Endothelial cell of umbilical vein (primary cell): ENCODE measurements at regions not wholly inside any gene's neighbourhood (a gene's known extent, or its start where the extent isn't known, plus 50 kb on each side); places are given as distances from the start of the nearest gene placed in this dataset.

Source experiments
- BruUV-seq: library from RNA; stranded (reverse); fragments of 400-500 nt; replicated peaks from 2 replicates; lab custom pipeline; 2021; lab: Mats Ljungman, UMichigan
- CTCF ChIA-PET: fragments of 300-600, 350-600 bp; sonication (Branson Sonifier 250); formaldehyde crosslinking; loops from one replicate; lab custom pipeline; 2021; ENCODE audit warnings: antibody characterized with exemption, inconsistent platforms; lab: Charles Lee
- POLR2A ChIA-PET: fragments of 300-600, 350-600 bp; sonication (Branson Sonifier 250); formaldehyde crosslinking; loops from one replicate; lab custom pipeline; 2021; ENCODE audit warnings: antibody characterized with exemption, inconsistent platforms; lab: Charles Lee
- DNase-seq: peaks from one replicate; pipeline ENCODE4 v3.0.0-alpha.2; 2011; ENCODE audit warnings: low read depth, low spot score
- FAIRE-seq: peaks from 2 replicates; lab custom pipeline; 2011; peaks lifted over from hg19 to GRCh38; lab: Jason Lieb, UNC
- H2AFZ ChIP-seq: 2 replicates; pipeline ENCODE4 v1.6.0; 2012; ENCODE audit warnings: low read depth, low read length, control low read depth, inconsistent platforms
- H3K27ac ChIP-seq: 2 replicates; pipeline ENCODE4 v1.5.1; 2011; ENCODE audit warnings: low read depth, mild to moderate bottlenecking, control low read depth, low read length, moderate library complexity; ENCODE audit not compliant: insufficient read depth
- H3K27me3 ChIP-seq, 2 experiments: 2 replicates each; pipeline versions ENCODE4 v1.6.0 to v1.6.1; 2011; ENCODE audit warnings: low read length in 2 of 2, mixed read lengths in 1 of 2; ENCODE audit not compliant: control insufficient read depth in 2 of 2, insufficient read depth in 2 of 2
- H3K36me3 ChIP-seq, 2 experiments: 2 replicates in 1 of 2; 3 replicates in 1 of 2; pipeline ENCODE4 v1.5.1; 2011; ENCODE audit warnings: low read length in 2 of 2, mild to moderate bottlenecking in 1 of 2, moderate library complexity in 1 of 2; ENCODE audit not compliant: control insufficient read depth in 2 of 2, insufficient read depth in 2 of 2; ENCODE audit errors: extremely low read depth in 1 of 2
- H3K4me1 ChIP-seq: 3 replicates; pipeline ENCODE4 v1.5.1; 2011; ENCODE audit warnings: mild to moderate bottlenecking, low read length; ENCODE audit not compliant: control insufficient read depth, insufficient read depth; ENCODE audit errors: extremely low read depth
- H3K4me2 ChIP-seq: 2 replicates; pipeline ENCODE4 v1.6.1; 2011; ENCODE audit warnings: low read length, control low read depth, mixed read lengths; ENCODE audit not compliant: insufficient read depth
- H3K4me3 ChIP-seq, 3 experiments: fragments of 200-600 bp in 1 of 3; sonication (generic), shearing (Covaris generic) in 1 of 3; replicated peaks in 1 of 3; 2 replicates each; pipeline ENCODE4 v1.5.1; 2011 to 2016; ENCODE audit warnings: control low read depth in 3 of 3, low read length in 3 of 3, mild to moderate bottlenecking in 2 of 3, inconsistent platforms in 1 of 3, low read depth in 1 of 3, moderate library complexity in 1 of 3; ENCODE audit not compliant: insufficient read depth in 1 of 3
- H3K79me2 ChIP-seq: 2 replicates; pipeline ENCODE4 v1.6.0; 2012; ENCODE audit warnings: low read length, inconsistent platforms; ENCODE audit not compliant: control insufficient read depth, insufficient read depth
- H3K9ac ChIP-seq: replicated peaks from 2 replicates; pipeline ENCODE3; 2011; ENCODE audit warnings: low read length, control low read depth; ENCODE audit not compliant: insufficient read depth; ENCODE audit errors: extremely low read depth
- H3K9me1 ChIP-seq: replicated peaks from 3 replicates; pipeline ENCODE4 v1.6.0; 2011; ENCODE audit warnings: mild to moderate bottlenecking, low read length; ENCODE audit not compliant: control insufficient read depth, insufficient read depth; ENCODE audit errors: extremely low read depth
- H3K9me3 ChIP-seq: replicated peaks from 2 replicates; pipeline ENCODE4 v1.5.1; 2012; ENCODE audit warnings: low read length, inconsistent platforms; ENCODE audit not compliant: control insufficient read depth, insufficient read depth
- H4K20me1 ChIP-seq: replicated peaks from 2 replicates; pipeline ENCODE3; 2011; ENCODE audit warnings: mild to moderate bottlenecking, low read length; ENCODE audit not compliant: control insufficient read depth, insufficient read depth; ENCODE audit errors: extremely low read depth
- EZH2 ChIP-seq: IDR thresholded peaks from 2 replicates; pipeline ENCODE4 v1.6.1; 2012; ENCODE audit warnings: borderline replicate concordance, low read depth, mild to moderate bottlenecking, moderate library complexity, low read length, inconsistent platforms; ENCODE audit not compliant: severe bottlenecking
- FOS ChIP-seq: IDR thresholded peaks from 2 replicates; pipeline ENCODE4 v1.6.1; 2011; ENCODE audit warnings: mild to moderate bottlenecking, low read length, moderate library complexity, borderline replicate concordance; ENCODE audit not compliant: insufficient read depth
- GATA2 ChIP-seq: IDR thresholded peaks from 2 replicates; pipeline ENCODE4 v1.7.0; 2011; ENCODE audit warnings: low read depth, mild to moderate bottlenecking, moderate library complexity, mixed read lengths, low read length; ENCODE audit not compliant: insufficient read length, insufficient read depth
- JUN ChIP-seq: IDR thresholded peaks from 2 replicates; pipeline ENCODE4 v1.6.1; 2011; ENCODE audit warnings: borderline replicate concordance, low read depth; ENCODE audit not compliant: insufficient read length, insufficient read depth
- MYC ChIP-seq: IDR thresholded peaks from one replicate; pipeline ENCODE4 v1.6.1; 2011; ENCODE audit warnings: mild to moderate bottlenecking, low read depth, low read length
- POLR2A ChIP-seq: IDR thresholded peaks from 2 replicates; pipeline ENCODE4 v1.6.1; 2012; ENCODE audit warnings: low read depth, mild to moderate bottlenecking, control low read depth, low read length
- POLR2AphosphoS5 ChIP-seq: IDR thresholded peaks from 2 replicates; pipeline ENCODE4 v1.6.1; 2012; ENCODE audit warnings: low read depth, mild to moderate bottlenecking, control low read depth, low read length, moderate library complexity; ENCODE audit not compliant: insufficient read depth
- dilution Hi-C: fragments of 300-500 bp; cut with MboI; formaldehyde crosslinking; loops from one replicate; pipeline ENCODE4 v1.15.0; 2019; ENCODE audit warnings: low sequenced_read_pairs; ENCODE audit not compliant: extremely low pct_ligation_motif_present
- intact Hi-C: fragments of 100-400 bp; cut with micrococcal nuclease; formaldehyde crosslinking; loops from one replicate; pipeline ENCODE4 v1.10.0; 2022
- TF ChIP-seq, protein P1 (sequence below), 2 donors: IDR thresholded peaks; 1 replicate in 1 of 2; 2 replicates in 1 of 2; pipeline ENCODE4 v1.5.1; 2011; ENCODE audit warnings: low read length in 2 of 2, mild to moderate bottlenecking in 2 of 2, moderate library complexity in 2 of 2, control low read depth in 1 of 2, inconsistent platforms in 1 of 2, low read depth in 1 of 2; ENCODE audit not compliant: insufficient read depth in 1 of 2; ENCODE audit errors: extremely low read depth in 1 of 2
- TF ChIP-seq, protein P2 (sequence below): IDR thresholded peaks from 2 replicates; pipeline ENCODE4 v1.6.1; 2011; ENCODE audit not compliant: insufficient read depth, insufficient read length

DNA sequence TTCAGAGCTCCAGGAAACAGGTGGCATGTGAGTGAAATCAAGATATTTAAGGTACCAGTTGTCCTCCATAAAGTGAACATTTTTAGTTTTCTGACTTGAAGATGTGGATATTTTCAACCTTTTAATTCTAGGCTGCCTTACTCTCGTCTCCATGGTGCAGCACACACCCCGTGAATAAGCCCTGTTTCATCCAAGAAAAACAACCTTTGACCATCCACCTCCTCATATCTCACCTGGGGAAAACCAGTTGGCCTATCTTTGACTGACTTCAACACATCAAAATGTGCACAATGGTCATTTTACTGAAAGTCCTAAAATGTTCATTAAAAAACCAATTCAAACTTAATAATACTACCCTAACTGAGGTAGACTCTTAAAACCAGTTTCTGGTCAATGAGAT lies 73.8 kb upstream of the CD2AP start:
- ChIA-PET CTCF (no interaction called here), POLR2A (no interaction called here)
- no TSS peak for BruUV-seq
- Histone ChIP-seq H3K9me1 (no peaks in the 10 kb centered on the region), H3K36me3 (no peaks in the 10 kb centered on the region), H3K4me1 (no peaks in the 10 kb centered on the region), H4K20me1 (no peaks in the 10 kb centered on the region), H3K4me3 (no peak overlapping the region), H3K9ac (no peak overlapping the region), H3K9me3 (no peaks in the 10 kb centered on the region), H3K4me2 (no peak overlapping the region), H3K27me3 (no peaks in the 10 kb centered on the region), H3K79me2 (no peaks in the 10 kb centered on the region), H2AFZ (no peak overlapping the region), H3K27ac (no peak overlapping the region)
- dilution Hi-C loops (no loop called here), intact Hi-C loops (no loop called here)
- TF ChIP-seq, protein P1, sequence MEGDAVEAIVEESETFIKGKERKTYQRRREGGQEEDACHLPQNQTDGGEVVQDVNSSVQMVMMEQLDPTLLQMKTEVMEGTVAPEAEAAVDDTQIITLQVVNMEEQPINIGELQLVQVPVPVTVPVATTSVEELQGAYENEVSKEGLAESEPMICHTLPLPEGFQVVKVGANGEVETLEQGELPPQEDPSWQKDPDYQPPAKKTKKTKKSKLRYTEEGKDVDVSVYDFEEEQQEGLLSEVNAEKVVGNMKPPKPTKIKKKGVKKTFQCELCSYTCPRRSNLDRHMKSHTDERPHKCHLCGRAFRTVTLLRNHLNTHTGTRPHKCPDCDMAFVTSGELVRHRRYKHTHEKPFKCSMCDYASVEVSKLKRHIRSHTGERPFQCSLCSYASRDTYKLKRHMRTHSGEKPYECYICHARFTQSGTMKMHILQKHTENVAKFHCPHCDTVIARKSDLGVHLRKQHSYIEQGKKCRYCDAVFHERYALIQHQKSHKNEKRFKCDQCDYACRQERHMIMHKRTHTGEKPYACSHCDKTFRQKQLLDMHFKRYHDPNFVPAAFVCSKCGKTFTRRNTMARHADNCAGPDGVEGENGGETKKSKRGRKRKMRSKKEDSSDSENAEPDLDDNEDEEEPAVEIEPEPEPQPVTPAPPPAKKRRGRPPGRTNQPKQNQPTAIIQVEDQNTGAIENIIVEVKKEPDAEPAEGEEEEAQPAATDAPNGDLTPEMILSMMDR (IDR thresholded peaks at IDR 0.05; ENCODE audit: extremely low read depth in 1 of 2, insufficient read depth in 1 of 2, low read depth in 1 of 2, low read length in 2 of 2): no peak
- no peak for TF ChIP-seq JUN
- DNase-seq: no peak
- FAIRE-seq: no peak

- dilution Hi-C loops: no loop called here
- H3K9ac ChIP-seq: no peak overlapping the region
- H3K27me3 ChIP-seq: no peaks in the 10 kb centered on the region
- no TSS peak for BruUV-seq
- no peaks in the 10 kb centered on the region for H3K9me1 ChIP-seq
- H3K36me3 ChIP-seq: no peaks in the 10 kb centered on the region
- POLR2A ChIA-PET: no interaction called here
- CTCF ChIA-PET: interaction anchor here (1.0 kb wide), 1 partner anchor 11 kb away, joined by 3 read pairs; no protein-coding TSS in a partner anchor
- no peaks in the 10 kb centered on the region for H3K9me3 ChIP-seq
- intact Hi-C loops: no loop called here
- H3K4me2 ChIP-seq: no peak overlapping the region
- no peaks in the 10 kb centered on the region for H3K79me2 ChIP-seq
- TF ChIP-seq, protein P1 (IDR thresholded peaks at IDR 0.05; ENCODE audit: extremely low read depth in 1 of 2, insufficient read depth in 1 of 2, low read depth in 1 of 2, low read length in 2 of 2): no peak
- TF ChIP-seq POLR2A (no peak), FOS (no peak), EZH2 (no peak), GATA2 (no peak), JUN (no peak), MYC (no peak), POLR2AphosphoS5 (no peak)
- TF ChIP-seq, protein P2, sequence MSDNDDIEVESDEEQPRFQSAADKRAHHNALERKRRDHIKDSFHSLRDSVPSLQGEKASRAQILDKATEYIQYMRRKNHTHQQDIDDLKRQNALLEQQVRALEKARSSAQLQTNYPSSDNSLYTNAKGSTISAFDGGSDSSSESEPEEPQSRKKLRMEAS: no peak
- no peak for FAIRE-seq
- DNase-seq: no peak
- H2AFZ ChIP-seq: no peak overlapping the region
- no peaks in the 10 kb centered on the region for H3K4me1 ChIP-seq
- no peaks in the 10 kb centered on the region for H4K20me1 ChIP-seq
- H3K4me3 ChIP-seq: no peak overlapping the region
- H3K27ac ChIP-seq: no peak overlapping the region
These were observed 73.2 kb upstream of the CD2AP start for GRCh38 chr6:47404435-47404834.
